ENCODE measurements at regions not wholly inside any gene's neighbourhood (a gene's known extent, or its start where the extent isn't known, plus 50 kb on each side); places are given as distances from the start of the nearest gene placed in this dataset.

DNA sequence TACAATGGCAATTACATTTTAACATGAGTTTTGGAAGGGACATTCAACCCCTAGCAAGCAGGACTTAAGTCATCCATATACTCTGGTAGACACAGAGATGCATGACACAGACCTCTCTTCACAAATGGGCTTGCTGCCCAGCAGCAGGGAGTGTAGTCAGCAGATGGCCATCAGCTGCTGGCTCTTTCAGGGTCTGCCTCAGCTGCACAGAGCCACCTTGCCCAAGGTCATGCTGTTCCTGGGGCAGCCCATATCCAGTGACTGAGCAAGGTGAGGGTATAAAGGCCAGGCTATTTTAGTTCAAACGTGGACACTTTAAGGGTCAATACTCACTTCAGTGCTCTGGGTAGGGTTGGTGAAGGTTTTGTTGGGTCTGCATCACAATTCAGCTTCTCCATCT is 58.3 kb upstream of the JDP2 start:
- TF ChIP-seq CTCF (IDR thresholded peaks at IDR 0.05; ENCODE audit: low read depth, low read length) (no peak), EZH2phosphoT487 (IDR thresholded peaks at IDR 0.05; ENCODE audit: low read depth) (no peak)

All from OCI-LY3 (cell line).